Uterus (tissue), 2 donors: ENCODE measurements at regions not wholly inside any gene's neighbourhood (a gene's known extent, or its start where the extent isn't known, plus 50 kb on each side); places are given as distances from the start of the nearest gene placed in this dataset.

Experiments used
- CTCF ChIP-seq, 4 experiments: fragments of 200-600 bp in 2 of 4; fragments of 450-650 bp in 2 of 4; sonication (generic) in 2 of 4; IDR thresholded peaks; one replicate each; pipeline ENCODE4 v1.5.1; 2016 to 2019; ENCODE audit warnings: antibody characterized with exemption in 4 of 4, mild to moderate bottlenecking in 2 of 4, moderate library complexity in 1 of 4
- POLR2A ChIP-seq, 2 donors: fragments of 450-650 bp; IDR thresholded peaks; one replicate each; pipeline ENCODE4 v1.6.1; 2016; ENCODE audit warnings: antibody characterized with exemption in 2 of 2, mild to moderate bottlenecking in 1 of 2, moderate library complexity in 1 of 2

- TF ChIP-seq CTCF (IDR thresholded peaks at IDR 0.05) (no peak), POLR2A (IDR thresholded peaks at IDR 0.05) (no peak)
These were observed 50.3 kb upstream of the TRIM9 start for GRCh38 chr14:51145246-51145645.
